NCI-H82 treated with DMSO at 0.1 percent for 48 hours (cell line): ENCODE measurements at regions not wholly inside any gene's neighbourhood (a gene's known extent, or its start where the extent isn't known, plus 50 kb on each side); places are given as distances from the start of the nearest gene placed in this dataset.

Source experiments
- DNase-seq: peaks from one replicate; lab custom pipeline; 2025; ENCODE audit not compliant: unreplicated experiment; lab: John Stamatoyannopoulos, UW

- DNase-seq: no peak
These were observed 611.1 kb upstream of the ARID1B start for GRCh38 chr6:156166093-156166492.

DNA sequence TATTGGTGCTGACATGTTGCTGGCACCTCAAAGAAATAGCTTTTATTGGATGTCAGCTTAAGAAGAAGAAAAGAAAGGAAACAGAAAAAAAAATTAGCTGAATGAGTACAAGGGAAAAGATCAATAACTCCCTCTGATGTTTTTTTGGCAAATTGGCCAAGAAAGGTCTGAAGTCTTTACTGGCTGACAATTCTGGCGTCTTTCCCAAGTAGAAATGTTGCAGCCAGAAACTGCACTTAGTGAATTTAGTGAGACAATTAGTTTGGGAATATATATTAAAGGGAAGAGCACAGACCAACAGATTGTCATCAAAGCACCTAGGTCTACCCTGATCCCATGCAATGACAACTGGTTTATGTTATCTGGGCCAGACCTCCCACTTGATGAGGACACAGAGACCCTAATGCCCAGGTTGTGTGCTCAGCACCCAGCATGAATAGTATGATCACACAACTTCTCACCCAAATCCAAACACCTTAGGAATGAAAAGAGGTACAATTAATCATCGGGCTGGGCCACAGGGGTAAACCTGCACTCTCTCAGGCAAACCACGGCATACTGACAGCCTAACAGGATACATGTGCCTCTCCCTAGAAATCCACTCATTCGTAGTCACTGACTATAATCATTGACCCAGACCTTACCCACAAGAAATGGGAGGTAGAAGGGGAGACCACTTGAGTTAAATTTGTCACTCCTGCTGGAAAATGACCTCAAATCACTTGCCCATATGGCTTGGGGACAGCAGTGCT, 612.3 kb upstream of the ARID1B start:
- no peak for DNase-seq

- no peak for DNase-seq
These were observed 613.9 kb upstream of the ARID1B start for GRCh38 chr6:156163311-156163710.

DNA sequence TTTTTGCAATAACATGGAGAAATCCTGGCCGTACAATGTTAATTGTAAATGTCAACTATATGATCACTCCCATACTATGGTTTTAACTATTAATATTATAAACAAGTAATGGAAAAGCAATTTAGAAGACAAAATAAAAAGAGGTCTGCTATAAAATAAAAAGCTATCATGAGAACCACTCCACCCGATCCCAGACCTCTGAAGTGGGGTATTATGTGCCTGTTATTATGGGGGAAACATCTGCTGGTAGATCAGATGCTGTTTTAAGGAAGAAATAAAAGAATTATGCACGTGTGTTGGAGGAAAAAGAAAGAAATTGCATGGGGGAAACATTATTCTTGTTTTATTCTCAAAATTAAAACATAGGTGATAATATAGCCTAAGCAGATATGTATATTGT, 615.7 kb upstream of the ARID1B start:
- DNase-seq: no peak

DNA sequence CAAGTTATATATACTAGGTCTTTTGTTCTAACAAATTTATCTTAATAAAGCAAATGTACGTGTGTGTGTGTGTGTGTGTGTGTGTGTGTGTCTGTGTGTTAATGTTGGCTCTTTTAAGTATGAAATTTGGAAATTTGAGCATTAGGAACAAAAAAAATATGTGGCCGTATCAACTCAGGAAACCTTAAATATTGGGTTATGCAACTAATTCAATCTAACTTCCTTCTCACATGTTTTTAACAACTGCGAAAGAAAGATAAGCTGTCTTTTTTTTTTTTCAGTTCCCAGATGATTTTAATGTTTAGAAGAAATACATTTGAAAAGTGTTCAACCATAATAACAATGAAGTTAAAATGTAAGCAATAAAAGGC, 616.4 kb upstream of the ARID1B start:
- no peak for DNase-seq

- DNase-seq: no peak
These were observed 617.0 kb upstream of the ARID1B start for GRCh38 chr6:156160007-156160794.

DNA sequence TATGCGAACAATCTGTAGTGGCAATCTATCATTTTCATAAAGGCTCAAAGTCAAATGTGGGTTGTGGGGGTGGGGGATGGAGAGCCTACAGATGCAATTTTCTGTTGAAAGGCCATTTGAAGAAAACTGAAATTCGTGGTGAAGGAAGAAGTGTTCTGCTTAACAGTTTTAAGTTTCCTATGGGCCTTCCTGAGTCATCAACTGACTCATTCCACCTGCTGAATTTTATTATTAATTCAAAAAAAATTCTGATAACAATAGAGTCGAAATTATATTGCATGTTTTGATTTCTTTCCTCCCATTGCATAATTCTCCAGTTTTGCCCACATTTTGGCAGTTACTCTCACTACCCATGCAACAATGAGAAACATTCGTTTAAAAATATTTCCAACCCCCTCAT, 622.3 kb upstream of the ARID1B start:
- DNase-seq: no peak

DNA sequence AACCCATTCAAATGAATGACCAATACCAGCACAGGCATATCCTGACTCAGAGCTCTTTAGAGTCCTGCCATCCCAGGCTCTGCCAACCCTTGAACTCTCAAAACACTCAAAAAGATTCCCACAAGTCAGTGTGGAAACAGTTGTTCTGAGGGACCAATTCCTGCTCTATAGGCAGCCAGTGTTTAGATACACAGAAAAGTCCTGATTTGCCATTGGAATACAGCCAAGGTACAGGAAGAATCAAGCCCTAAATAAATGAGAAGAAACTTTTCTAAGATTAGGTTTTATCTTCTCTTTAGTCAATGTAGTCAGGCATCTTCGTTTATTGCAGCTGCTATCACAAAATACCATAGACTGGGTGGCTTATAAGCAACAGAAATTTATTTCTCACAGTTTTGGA, 626.8 kb upstream of the ARID1B start:
- no peak for DNase-seq

- DNase-seq: no peak
These were observed 630.3 kb upstream of the ARID1B start for GRCh38 chr6:156146891-156147290.

GRCh38 chr6:156131221-156131903, 645.8 kb upstream of the ARID1B start:
- no peak for DNase-seq

GRCh38 chr6:156126535-156126934, 650.6 kb upstream of the ARID1B start:
- DNase-seq: no peak

DNA sequence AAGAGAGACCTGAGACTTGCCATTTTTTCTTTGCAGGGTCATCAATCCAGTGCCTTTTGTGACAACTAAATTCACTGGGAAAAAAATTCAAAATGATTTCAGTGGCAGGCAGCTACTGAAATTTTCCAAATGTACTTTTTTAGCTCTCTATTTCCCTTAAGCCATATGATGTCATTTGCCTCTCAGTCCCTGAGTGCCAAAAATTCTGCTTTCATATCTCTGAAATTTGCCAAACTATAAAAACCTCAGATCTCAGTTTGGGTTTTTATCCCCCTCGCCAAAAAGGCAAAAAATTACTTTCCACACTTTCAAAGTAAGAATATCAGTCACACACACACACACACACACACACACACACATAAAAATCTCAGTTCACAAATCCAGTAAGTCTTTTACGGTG, 651.3 kb upstream of the ARID1B start:
- no peak for DNase-seq

DNA sequence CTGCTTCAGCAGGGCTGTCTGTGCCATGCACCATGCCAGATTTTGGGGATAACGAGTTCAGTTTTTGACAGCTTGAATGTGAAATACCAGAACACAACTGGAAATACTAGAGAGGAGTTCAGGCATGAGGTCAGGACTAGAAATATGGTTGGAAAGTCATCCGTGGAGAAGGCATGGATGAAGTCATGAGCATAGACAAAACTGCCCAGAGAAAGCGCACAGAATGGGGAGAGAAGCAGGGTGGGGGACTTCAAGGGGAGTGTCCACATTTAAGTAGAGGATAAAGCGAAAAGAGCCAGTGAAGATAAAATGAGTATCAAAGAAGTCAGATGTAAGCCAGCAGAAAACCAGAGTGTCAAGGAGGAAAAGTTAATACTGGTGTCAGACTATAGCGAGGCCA, 653.4 kb upstream of the ARID1B start:
- no peak for DNase-seq

- DNase-seq: no peak
These were observed 655.2 kb upstream of the ARID1B start for GRCh38 chr6:156121973-156122372.

GRCh38 chr6:156114541-156114940, 658.9 kb upstream of the NOX3 start:
- DNase-seq: no peak

DNA sequence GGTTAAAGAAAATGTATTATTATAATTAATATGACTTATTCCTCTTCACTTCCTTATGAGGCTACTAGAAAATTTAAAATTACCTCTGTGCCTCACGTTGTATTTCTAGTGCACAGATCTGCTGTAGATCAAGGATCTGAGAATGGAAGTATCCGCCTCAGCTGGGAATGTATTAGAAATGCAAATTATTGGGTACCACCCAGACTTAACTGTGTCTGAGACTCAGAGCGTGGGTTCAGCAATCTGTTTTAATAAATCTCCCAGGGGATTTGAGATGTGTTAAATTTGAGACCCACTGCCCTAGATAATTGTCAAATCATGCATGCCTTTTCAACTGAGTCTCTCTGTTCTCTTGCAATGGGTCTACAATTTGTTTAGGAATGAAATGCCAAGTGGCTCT, 658.0 kb upstream of the NOX3 start:
- no peak for DNase-seq

- DNase-seq: no peak
These were observed 656.3 kb upstream of the NOX3 start for GRCh38 chr6:156111913-156112312.

- no peak for DNase-seq
These were observed 654.6 kb upstream of the NOX3 start for GRCh38 chr6:156110249-156110648.

DNA sequence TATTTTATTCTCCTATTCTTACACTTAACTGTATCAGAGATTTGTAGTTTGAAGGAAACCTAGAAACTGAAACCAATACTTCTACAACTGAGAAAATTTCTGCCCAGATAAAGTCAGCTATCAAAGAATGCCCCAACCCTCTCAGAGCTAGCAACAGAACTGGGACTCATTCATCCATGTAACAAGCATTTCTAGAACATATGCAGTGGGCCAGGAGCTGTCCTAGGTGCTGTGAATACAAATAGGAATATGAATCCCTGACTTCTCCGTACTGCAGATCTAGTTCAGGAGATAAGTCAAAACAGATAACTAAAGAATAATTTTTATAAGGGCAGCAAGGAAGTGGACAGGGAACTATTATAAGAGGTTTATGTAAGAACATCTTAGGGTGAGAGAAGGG, 654.1 kb upstream of the NOX3 start:
- DNase-seq: no peak

DNA sequence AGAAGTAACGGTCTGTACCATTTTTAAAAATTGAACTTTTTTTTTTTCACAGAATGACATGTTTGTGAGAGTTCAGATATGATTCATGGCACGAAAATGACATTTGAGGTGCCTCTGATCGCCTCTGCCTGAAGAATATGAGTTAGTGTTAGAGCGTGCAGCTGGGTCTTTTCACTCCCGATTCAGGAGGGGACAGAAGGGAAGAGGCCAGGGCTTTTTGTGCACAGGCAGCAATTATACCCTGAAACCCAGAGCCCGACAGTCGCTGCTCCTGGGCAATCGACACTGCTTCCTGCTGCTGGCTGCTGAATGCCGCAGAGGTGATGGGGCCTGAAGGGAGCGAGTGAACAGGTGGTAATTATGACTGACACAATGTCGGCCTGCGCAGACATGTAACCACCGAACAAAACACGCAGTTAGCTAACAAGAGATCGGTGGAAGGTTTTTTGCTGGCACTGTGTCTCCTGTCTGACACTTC, 652.0 kb upstream of the NOX3 start:
- DNase-seq: no peak

- no peak for DNase-seq
These were observed 646.5 kb upstream of the NOX3 start for GRCh38 chr6:156102129-156102528.

DNA sequence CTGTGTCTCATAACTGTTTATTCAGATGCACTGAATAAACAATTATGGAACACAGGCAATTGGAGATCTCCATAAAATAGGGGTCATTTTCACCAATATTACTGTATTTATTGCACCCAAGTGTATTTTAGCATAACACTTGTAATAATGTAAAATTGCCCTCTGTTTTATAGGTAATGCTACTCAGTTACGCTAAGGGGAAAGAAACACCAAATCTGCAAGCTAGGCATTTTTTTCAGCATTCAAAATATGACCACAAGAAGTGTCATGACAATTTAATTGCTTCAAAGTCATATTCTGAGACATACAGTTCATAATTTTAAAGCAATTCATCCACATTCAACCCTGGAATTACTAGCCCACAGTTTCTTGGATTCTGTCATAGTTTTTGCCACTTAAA, 643.2 kb upstream of the NOX3 start:
- DNase-seq: no peak
